Islet of Langerhans (tissue), 1 donor: ENCODE measurements at regions not wholly inside any gene's neighbourhood (a gene's known extent, or its start where the extent isn't known, plus 50 kb on each side); places are given as distances from the start of the nearest gene placed in this dataset.
"Not testable (repeated sequence)": the region's sequence is repeated elsewhere in the genome, so short reads cannot be mapped to it uniquely, and the experiment has no call there.

Source experiments
- FAIRE-seq: peaks from one replicate; lab custom pipeline; 2011; peaks lifted over from hg19 to GRCh38; lab: Jason Lieb, UNC

- not testable (repeated sequence) for FAIRE-seq
These were observed 156.5 kb upstream of the CCNG1 start for GRCh38 chr5:163280897-163281296.

DNA sequence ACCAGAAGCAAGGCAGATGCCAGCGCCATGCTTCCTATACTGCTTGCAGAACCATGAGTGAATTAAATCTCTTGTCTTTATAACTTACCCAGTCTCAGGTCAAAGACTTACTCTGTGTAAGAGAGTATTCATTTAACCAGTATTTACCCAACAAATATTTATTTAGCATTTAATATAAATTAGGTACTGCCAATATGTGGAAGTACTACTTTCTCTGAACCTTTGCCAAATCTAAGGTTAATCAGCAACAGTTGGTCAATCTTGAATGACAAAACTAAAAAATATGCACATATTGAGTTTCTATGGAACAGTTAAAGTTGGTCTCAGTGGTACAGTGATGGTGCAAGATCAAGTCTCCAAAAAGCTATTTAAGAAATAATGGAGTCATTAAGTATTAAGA lies 155.9 kb upstream of the CCNG1 start:
- FAIRE-seq, result no peak

- FAIRE-seq, result no peak
These were observed 143.6 kb upstream of the CCNG1 start for GRCh38 chr5:163293836-163294235.

- no peak for FAIRE-seq
These were observed 133.7 kb upstream of the CCNG1 start for GRCh38 chr5:163303718-163304117.

DNA sequence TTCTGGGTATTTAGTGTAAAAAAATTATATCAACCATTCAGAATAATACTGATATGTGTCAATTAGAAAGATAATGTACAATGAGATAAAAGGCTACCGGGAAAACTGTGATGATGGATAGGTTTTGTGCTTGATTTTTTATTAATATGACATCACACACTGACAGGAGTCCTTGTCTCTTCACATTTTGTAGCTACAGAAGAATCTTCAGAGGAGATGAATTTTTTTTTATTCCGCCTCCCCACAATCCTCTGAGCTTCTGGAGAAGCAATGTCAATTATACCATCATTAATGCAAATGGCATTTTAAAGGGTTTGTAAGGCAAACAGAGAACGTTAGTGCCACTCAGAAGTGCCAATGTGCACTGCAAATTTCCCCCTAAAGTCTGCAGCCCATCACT lies 131.7 kb upstream of the CCNG1 start:
- no peak for FAIRE-seq

DNA sequence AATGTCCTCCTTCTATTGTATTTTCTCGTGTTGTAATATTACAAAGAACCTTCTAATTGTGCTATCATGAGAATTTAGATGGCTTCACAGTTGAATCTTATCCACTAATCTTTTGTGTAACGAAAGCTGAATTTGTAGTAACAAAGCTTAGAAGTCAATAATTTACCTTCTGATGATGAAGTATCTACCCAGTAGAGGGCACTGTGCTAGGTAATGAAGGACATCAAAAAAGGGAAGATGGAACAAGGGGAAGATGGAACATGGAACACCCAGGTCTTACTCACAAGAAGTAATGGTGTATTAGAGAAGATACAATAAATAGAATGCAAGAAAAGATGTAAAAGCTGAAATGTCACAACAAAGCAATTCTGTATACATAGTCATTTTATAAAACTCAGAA lies 131.0 kb upstream of the CCNG1 start:
- no peak for FAIRE-seq

DNA sequence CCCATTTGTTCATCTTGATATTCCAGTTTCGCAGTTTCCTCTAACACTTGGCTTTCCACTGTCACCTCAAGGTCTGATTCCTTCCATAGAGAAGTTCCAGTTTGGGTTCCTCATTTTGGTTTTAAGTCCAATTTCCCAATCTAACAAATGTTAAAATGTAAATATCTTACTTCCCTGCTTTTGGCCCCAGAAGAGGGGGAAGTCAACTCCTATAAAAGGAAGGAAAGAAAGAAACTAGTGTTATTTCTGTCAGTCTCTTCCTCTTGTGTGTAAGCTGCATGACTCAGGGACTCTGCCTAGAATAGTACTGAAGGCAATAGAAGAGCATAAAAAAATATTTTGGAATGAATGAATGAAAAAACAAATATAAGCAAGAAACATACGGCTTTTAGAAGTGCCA lies 127.5 kb upstream of the CCNG1 start:
- no peak for FAIRE-seq

DNA sequence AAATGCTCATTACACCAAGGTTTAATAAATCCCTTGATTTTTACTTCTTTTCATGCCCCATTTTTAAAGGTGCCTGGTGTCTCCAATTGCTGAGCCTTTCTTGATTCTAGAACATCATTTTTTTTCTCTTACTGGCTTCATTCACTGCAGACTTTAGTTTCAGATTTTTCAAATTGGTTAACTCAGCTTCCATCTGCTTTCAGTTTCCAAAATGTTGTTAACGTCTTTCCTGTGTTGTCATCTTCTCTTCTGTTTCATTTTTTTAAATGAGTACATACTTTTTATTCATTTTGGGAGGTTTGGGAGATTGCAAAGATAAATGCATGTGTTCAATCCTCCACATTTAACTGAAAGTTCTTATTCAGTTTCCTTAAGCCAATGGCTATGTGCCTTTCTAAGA lies 126.4 kb upstream of the CCNG1 start:
- no peak for FAIRE-seq

DNA sequence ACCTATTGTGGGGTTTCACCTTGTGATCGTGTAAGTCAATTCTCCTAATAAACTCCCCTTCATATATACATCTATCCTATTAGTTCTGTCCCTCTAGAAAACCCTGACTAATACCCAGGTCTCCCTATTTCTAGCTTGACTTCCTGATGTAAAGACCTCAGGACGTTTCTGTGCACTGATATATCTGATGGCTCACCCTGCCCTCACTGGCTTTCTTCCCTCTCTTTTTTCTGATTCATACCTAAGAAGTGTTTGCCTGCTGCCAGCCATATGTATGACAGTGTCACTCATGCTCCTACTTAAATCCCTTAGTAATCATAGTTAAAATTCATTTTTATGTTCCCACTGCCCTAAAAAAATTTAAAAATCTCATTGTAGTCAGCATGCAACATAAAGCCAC lies 124.8 kb upstream of the CCNG1 start:
- FAIRE-seq, result no peak

DNA sequence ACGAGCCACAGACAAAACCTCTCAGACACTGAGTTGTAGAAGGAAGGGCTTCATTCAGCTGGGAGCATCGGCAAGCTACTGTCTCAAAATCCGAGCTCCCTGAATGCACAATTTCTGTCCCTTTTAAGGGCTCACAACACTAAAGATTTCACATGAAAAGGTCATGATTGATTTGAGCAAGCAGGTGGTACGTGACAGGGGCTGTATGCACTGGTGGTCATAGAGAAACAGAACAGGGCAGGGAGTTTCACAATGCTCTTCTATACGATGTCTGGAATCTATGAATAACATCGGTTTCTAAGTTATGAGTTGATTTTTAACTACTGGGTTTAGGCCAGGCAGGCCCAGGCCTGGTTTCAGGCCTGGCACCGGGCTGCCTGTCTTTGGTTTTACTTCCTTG lies 124.3 kb upstream of the CCNG1 start:
- not testable (repeated sequence) for FAIRE-seq

DNA sequence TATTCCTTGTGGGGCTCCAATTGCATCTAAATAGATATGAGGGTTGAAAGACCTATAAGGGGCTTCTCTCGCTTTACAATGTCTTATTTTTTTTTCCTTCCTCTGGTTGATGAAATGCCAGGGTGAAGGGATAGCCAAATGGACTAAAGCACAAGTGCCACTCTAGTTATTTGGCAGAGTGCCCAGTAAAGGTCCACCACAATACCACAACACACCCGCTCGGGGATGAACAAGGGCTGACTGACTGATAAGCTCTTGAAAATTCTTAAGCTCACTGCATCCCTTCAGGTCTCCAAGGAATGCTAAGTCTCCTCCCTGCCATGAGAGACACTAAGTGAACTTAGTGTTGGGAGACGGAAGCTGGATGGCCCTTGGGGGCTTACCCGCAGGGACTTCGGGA lies 121.0 kb upstream of the CCNG1 start:
- not testable (repeated sequence) for FAIRE-seq

GRCh38 chr5:163318707-163319106 lies 118.7 kb upstream of the CCNG1 start:
- FAIRE-seq, result no peak

DNA sequence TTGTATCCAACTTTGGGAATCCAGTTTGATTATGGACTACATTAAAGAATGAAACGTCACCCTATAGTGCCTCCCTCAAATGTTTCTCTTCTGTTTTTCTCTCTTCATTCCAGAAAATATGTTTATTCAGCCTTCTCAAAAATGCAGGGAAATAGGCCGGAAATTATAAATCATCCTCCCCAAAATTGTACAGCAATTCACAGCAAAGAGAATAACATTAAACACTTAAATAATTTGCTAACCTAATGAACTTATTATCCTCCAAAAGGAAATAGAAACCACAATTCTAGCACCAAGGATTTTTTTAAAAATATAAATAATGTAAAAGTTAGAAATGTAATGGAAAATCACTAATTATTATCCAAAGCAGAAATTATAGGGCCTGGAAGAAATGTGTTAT lies 115.9 kb upstream of the CCNG1 start:
- FAIRE-seq, result no peak

DNA sequence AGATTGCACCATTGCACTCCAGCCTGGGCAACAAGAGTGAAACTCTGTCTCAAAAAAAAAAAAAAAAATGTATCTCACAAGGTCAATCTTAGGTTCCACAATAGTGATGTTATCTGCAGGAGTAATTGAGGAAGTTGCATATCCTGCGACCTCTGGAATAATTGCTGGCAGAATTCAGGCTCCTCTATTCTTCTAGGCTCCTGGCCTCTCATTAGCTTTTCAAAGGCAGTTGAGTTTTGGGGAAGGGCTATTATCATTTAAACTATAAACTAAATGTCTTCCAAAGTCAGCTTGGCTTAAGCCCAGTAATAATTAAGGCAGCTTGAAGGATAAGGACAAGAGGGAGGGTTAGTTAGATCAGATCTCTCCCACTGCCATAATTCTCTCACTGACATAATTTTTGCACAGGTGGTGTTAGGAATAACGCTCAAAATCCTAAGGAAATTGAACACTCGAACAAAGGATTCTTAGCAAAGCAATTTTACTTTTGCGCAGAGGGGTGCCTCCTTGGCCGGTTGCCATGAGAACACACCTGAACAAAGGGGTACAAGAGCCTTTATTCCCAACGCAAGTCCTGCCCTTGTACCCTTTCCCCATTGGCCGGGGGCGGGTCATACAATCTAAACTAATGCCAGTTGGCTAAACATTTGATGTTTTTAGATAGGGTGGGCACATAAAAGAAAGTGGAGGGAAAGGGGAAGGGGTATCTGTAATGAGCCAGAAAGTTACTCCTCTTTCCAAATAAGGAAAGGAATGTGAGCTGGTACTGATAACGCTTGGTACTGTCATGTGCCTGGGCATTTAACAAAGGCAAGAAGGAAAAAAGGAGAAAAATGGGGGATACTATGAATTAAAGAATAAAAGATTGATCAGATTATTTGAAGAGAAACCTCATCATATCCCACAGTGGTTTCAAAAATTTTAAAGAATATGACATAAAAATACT lies 106.4 kb upstream of the CCNG1 start:
- FAIRE-seq, result no peak

GRCh38 chr5:163336074-163336473 lies 101.3 kb upstream of the CCNG1 start:
- not testable (repeated sequence) for FAIRE-seq

GRCh38 chr5:163339148-163339547 lies 98.2 kb upstream of the CCNG1 start:
- FAIRE-seq, result no peak

DNA sequence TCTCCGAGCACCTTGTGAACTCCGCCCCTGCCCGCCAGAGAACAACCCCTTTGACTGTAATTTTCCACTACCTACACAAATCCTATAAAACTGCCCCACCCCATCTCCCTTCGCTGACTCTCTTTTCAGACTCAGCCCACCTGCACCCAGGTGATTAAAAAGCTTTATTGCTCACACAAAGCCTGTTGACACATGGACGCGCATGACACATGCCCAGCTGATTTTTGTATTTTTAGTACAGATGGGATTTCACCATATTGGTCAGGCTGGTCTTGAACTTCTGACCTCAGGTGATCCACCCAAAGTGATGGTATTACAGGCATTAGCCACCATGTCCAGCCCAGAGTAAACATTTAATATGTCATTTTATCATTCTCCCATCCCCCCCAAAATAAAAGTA lies 97.0 kb upstream of the CCNG1 start:
- not testable (repeated sequence) for FAIRE-seq

- FAIRE-seq, result no peak
These were observed 95.1 kb upstream of the CCNG1 start for GRCh38 chr5:163342306-163342705.

GRCh38 chr5:163345216-163345615 lies 92.2 kb upstream of the CCNG1 start:
- no peak for FAIRE-seq

- peak; percentile 93 for FAIRE-seq
These were observed 89.7 kb upstream of the CCNG1 start for GRCh38 chr5:163347671-163348070.

DNA sequence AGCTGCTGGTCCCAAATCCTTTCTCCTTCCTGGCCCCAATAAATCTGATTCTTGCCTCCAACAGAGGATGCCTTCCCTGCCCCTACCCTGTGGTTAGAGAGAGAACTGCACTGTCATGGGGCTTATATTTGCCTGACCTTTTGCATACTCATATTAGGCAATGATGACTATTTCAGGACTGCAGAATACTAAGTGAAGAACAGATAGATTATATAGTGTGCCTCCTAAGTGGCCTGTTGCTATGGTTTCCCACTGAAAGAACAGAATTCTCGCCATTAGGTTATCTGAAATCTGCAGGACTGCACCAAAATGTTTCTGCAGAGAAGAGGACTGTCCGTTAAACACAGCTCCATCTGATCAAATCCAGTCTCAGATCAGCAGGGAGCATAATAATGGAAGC lies 87.3 kb upstream of the CCNG1 start:
- FAIRE-seq, result no peak

DNA sequence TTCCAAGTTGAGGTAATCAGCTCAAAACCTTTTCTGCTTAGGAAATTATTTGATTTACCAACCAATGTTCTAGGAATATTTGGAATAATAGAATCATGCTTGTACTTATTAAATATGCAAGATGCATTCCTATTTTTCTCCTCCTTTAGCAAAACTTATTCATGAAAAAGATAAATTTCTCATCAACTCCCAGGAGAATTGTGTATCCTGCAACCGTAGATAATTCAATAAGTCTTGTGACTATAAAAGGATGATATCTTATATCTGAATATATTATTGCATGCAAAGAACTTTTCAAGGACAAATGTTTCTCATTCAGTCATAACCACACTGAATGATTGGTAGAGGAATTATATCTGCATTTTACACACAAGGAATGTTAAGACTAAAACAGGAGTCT lies 84.9 kb upstream of the CCNG1 start:
- FAIRE-seq, result no peak

DNA sequence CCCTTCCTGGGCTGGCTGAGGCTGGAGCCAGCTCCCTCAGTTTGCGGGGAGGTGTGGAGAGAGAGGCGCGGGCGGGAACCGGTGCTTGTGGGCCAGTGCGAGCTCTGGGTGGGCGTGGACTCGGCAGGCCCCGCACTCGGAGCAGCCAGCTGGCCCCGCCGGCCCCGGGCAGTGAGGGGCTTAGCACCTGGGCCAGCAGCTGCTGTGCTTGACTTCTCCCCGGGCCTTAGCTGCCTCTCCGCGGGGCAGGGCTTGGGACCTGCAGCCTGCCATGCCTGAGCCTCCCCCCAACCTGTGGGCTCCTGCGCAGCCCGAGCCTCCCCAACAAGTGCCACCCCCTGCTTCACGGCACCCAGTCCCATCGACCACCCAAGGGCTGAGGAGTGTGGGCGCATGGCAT lies 81.6 kb upstream of the CCNG1 start:
- FAIRE-seq, result not testable (repeated sequence)

DNA sequence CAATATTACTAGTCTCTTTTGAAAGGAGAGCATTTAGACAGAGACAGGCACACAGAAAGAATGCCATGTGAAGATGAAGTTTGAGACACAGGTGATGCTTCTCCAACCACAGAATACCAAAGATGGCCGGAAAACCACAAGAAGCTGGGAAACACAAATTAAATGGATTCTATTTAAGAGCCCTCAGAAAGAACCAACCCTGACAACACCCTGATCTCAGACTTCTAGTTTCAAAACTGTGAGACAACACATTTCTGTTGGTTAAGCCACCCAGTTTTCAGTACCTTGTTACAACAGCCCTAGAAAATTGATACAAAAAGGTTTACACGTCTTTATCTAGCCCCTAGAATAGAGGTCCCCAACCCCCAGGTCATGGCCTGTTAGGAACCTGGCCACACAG lies 79.8 kb upstream of the CCNG1 start:
- no peak for FAIRE-seq
